GM12878 (cell line): ENCODE measurements at regions not wholly inside any gene's neighbourhood (a gene's known extent, or its start where the extent isn't known, plus 50 kb on each side); places are given as distances from the start of the nearest gene placed in this dataset.

Source experiments
- ASH2L ChIP-seq: fragments of 300-600, 200-600 bp; sonication (generic); IDR thresholded peaks from 2 replicates; pipeline ENCODE4 v1.6.1; 2017; ENCODE audit warnings: low read depth, mild to moderate bottlenecking, borderline replicate concordance
- CBX3 ChIP-seq: fragments of 200-600 bp; sonication (generic); IDR thresholded peaks from 2 replicates; pipeline ENCODE4 v1.6.1; 2016; ENCODE audit warnings: low read depth, borderline replicate concordance
- FOXK2 ChIP-seq: fragments of 450-650 bp; IDR thresholded peaks from 2 replicates; pipeline ENCODE4 v1.6.1; 2017; ENCODE audit warnings: mild to moderate bottlenecking, moderate library complexity
- TF ChIP-seq, protein P1 (sequence below): IDR thresholded peaks from 2 replicates; pipeline ENCODE4 v1.6.1; 2012; ENCODE audit warnings: mild to moderate bottlenecking, low read depth, low read length
- TF ChIP-seq, protein P2 (sequence below): fragments of 450-650 bp; IDR thresholded peaks from 2 replicates; pipeline ENCODE4 v1.6.1; 2016; ENCODE audit warnings: mild to moderate bottlenecking
- TF ChIP-seq, protein P3 (sequence below): fragments of 450-650 bp; formaldehyde crosslinking; IDR thresholded peaks from 2 replicates; pipeline ENCODE4 v1.4.0; 2022; ENCODE audit warnings: mild to moderate bottlenecking, moderate library complexity

DNA sequence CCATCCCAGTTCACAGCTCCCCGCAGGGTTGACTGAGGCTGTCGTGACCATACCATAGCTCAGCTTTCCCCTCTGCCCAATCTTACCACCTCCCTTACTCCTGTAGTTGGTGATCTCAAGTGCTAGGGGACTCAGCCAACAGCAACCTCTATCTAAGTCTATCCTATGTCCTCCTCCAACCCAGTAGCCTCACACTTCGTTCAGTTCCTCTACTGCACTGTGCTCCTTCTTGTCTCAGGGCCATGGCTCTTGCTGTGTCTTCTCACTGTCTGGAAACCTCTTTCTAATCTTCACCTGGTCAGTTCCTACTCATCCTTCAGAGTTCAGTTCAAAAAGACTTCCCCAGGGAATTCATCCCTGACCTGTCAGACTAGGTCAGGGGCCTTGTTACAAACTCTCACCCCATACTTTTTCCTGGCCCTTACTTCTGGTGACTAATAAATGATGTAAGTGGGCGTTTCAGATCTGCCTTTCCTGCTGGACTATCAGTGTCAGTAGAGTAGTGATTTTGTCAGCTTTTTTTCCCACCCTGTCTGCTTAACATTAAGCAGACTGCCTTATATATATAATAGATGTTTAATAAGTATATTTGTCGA, 53.6 kb upstream of the NR3C1 start (continued):
- TF ChIP-seq, protein P1, sequence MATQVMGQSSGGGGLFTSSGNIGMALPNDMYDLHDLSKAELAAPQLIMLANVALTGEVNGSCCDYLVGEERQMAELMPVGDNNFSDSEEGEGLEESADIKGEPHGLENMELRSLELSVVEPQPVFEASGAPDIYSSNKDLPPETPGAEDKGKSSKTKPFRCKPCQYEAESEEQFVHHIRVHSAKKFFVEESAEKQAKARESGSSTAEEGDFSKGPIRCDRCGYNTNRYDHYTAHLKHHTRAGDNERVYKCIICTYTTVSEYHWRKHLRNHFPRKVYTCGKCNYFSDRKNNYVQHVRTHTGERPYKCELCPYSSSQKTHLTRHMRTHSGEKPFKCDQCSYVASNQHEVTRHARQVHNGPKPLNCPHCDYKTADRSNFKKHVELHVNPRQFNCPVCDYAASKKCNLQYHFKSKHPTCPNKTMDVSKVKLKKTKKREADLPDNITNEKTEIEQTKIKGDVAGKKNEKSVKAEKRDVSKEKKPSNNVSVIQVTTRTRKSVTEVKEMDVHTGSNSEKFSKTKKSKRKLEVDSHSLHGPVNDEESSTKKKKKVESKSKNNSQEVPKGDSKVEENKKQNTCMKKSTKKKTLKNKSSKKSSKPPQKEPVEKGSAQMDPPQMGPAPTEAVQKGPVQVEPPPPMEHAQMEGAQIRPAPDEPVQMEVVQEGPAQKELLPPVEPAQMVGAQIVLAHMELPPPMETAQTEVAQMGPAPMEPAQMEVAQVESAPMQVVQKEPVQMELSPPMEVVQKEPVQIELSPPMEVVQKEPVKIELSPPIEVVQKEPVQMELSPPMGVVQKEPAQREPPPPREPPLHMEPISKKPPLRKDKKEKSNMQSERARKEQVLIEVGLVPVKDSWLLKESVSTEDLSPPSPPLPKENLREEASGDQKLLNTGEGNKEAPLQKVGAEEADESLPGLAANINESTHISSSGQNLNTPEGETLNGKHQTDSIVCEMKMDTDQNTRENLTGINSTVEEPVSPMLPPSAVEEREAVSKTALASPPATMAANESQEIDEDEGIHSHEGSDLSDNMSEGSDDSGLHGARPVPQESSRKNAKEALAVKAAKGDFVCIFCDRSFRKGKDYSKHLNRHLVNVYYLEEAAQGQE, result no peak
- TF ChIP-seq ASH2L (no peak), CBX3 (no peak), FOXK2 (no peak)
- TF ChIP-seq, protein P2, sequence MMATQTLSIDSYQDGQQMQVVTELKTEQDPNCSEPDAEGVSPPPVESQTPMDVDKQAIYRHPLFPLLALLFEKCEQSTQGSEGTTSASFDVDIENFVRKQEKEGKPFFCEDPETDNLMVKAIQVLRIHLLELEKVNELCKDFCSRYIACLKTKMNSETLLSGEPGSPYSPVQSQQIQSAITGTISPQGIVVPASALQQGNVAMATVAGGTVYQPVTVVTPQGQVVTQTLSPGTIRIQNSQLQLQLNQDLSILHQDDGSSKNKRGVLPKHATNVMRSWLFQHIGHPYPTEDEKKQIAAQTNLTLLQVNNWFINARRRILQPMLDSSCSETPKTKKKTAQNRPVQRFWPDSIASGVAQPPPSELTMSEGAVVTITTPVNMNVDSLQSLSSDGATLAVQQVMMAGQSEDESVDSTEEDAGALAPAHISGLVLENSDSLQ, result no peak
- TF ChIP-seq, protein P3, sequence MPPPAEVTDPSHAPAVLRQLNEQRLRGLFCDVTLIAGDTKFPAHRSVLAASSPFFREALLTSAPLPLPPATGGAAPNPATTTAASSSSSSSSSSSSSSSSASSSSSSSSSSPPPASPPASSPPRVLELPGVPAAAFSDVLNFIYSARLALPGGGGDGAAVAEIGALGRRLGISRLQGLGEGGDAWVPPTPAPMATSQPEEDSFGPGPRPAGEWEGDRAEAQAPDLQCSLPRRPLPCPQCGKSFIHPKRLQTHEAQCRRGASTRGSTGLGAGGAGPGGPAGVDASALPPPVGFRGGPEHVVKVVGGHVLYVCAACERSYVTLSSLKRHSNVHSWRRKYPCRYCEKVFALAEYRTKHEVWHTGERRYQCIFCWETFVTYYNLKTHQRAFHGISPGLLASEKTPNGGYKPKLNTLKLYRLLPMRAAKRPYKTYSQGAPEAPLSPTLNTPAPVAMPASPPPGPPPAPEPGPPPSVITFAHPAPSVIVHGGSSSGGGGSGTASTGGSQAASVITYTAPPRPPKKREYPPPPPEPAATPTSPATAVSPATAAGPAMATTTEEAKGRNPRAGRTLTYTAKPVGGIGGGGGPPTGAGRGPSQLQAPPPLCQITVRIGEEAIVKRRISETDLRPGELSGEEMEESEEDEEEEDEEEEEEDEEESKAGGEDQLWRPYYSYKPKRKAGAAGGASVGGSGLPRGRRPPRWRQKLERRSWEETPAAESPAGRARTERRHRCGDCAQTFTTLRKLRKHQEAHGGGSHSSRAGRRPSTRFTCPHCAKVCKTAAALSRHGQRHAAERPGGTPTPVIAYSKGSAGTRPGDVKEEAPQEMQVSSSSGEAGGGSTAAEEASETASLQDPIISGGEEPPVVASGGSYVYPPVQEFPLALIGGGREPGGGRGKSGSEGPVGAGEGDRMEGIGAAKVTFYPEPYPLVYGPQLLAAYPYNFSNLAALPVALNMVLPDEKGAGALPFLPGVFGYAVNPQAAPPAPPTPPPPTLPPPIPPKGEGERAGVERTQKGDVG, result no peak
